Activated CD8-positive, alpha-beta T cell treated with anti-CD3 and anti-CD28 coated beads for 36 hours (primary cell): ENCODE measurements at regions not wholly inside any gene's neighbourhood (a gene's known extent, or its start where the extent isn't known, plus 50 kb on each side); places are given as distances from the start of the nearest gene placed in this dataset.

Experiments used
- ATAC-seq: fragments of 200-7000 bp; cut with Tn5 transposase; one replicate; pipeline ENCODE4 v1.10.0; 2021; ENCODE audit warnings: mild to moderate bottlenecking, moderate library complexity
- CTCF ChIA-PET: fragments of 350-600 bp; sonication (Branson Sonifier 250); formaldehyde crosslinking; loops from one replicate; lab custom pipeline; 2021; ENCODE audit warnings: antibody characterized with exemption; lab: Charles Lee
- POLR2A ChIA-PET: fragments of 350-600 bp; sonication (Branson Sonifier 250); formaldehyde crosslinking; loops from one replicate; lab custom pipeline; 2021; ENCODE audit warnings: antibody characterized with exemption; lab: Charles Lee
- DNase-seq: peaks from one replicate; pipeline ENCODE4 v3.0.0-alpha.2; 2020
- H3K27ac Mint-ChIP-seq: one replicate; pipeline ENCODE4 v1.8.0; 2021; ENCODE audit warnings: mild to moderate bottlenecking, mixed read lengths
- H3K27me3 Mint-ChIP-seq: one replicate; pipeline ENCODE4 v1.8.0; 2021; ENCODE audit warnings: mixed read lengths
- H3K36me3 Mint-ChIP-seq: one replicate; pipeline ENCODE4 v1.8.0; 2021; ENCODE audit warnings: low read depth, mixed read lengths
- H3K4me1 Mint-ChIP-seq: one replicate; pipeline ENCODE4 v1.8.0; 2021; ENCODE audit warnings: low read depth, mixed read lengths
- H3K4me3 Mint-ChIP-seq: one replicate; pipeline ENCODE4 v1.8.0; 2021; ENCODE audit warnings: mild to moderate bottlenecking, moderate library complexity, mixed read lengths
- H3K9me3 Mint-ChIP-seq: one replicate; pipeline ENCODE4 v1.8.0; 2021; ENCODE audit warnings: mixed read lengths
- CTCF ChIP-seq: fragments of 200-600 bp; IDR thresholded peaks from one replicate; pipeline ENCODE4 v1.8.0; 2022; ENCODE audit warnings: antibody characterized with exemption, mild to moderate bottlenecking
- intact Hi-C: fragments of 100-400 bp; cut with micrococcal nuclease; formaldehyde crosslinking; loops from one replicate; pipeline ENCODE4 v1.10.0; 2022

GRCh38 chr1:30404341-30404740, 319.0 kb downstream of the MATN1 start:
- H3K4me3 Mint-ChIP-seq = no peak overlapping the region
- no peak for ATAC-seq
- POLR2A ChIA-PET = no interaction called here
- H3K9me3 Mint-ChIP-seq = no peaks in the 10 kb centered on the region
- CTCF ChIA-PET = no interaction called here
- no peak overlapping the region for H3K27ac Mint-ChIP-seq
- DNase-seq = no peak
- no peaks in the 10 kb centered on the region for H3K4me1 Mint-ChIP-seq
- peaks cover 4% of the 10 kb centered on the region for H3K27me3 Mint-ChIP-seq
- no peaks in the 10 kb centered on the region for H3K36me3 Mint-ChIP-seq
- TF ChIP-seq CTCF = no peak
- intact Hi-C loops = no loop called here

- Mint-ChIP-seq H3K27ac (no peak overlapping the region), H3K4me1 (no peaks in the 10 kb centered on the region), H3K36me3 (no peaks in the 10 kb centered on the region), H3K9me3 (no peaks in the 10 kb centered on the region), H3K4me3 (no peak overlapping the region), H3K27me3 (peaks cover 4% of the 10 kb centered on the region)
- no peak for DNase-seq
- ChIA-PET CTCF (no interaction called here), POLR2A (no interaction called here)
- no peak for ATAC-seq
- intact Hi-C loops = no loop called here
- no peak for TF ChIP-seq CTCF
These were observed 319.7 kb downstream of the MATN1 start for GRCh38 chr1:30403726-30404125.

GRCh38 chr1:30403061-30403645, 320.2 kb downstream of the MATN1 start:
- Mint-ChIP-seq H3K4me3 (no peak overlapping the region), H3K27me3 (peaks cover 4% of the 10 kb centered on the region), H3K27ac (no peak overlapping the region), H3K36me3 (no peaks in the 10 kb centered on the region), H3K4me1 (no peaks in the 10 kb centered on the region), H3K9me3 (no peaks in the 10 kb centered on the region)
- ATAC-seq (no peak), DNase-seq (no peak)
- intact Hi-C loops = no loop called here
- no peak for TF ChIP-seq CTCF
- POLR2A ChIA-PET = no interaction called here
- CTCF ChIA-PET = no interaction called here

- TF ChIP-seq CTCF = no peak
These were observed 321.4 kb downstream of the MATN1 start for GRCh38 chr1:30402031-30402430.

GRCh38 chr1:30400507-30400906, 322.9 kb downstream of the MATN1 start:
- Mint-ChIP-seq H3K9me3 (no peaks in the 10 kb centered on the region), H3K27me3 (peaks cover 2% of the 10 kb centered on the region), H3K36me3 (no peaks in the 10 kb centered on the region), H3K4me3 (no peak overlapping the region), H3K4me1 (no peaks in the 10 kb centered on the region), H3K27ac (no peak overlapping the region)
- intact Hi-C loops = no loop called here
- DNase-seq = no peak
- POLR2A ChIA-PET = no interaction called here
- no peak for ATAC-seq
- no peak for TF ChIP-seq CTCF
- CTCF ChIA-PET = interaction anchor here (1.4 kb wide), 1 partner anchor 20 kb away, joined by 6 read pairs; no protein-coding TSS in a partner anchor

More at GRCh38 chr1:30402031-30402430, 321.4 kb downstream of the MATN1 start:
- no peaks in the 10 kb centered on the region for H3K36me3 Mint-ChIP-seq
- ChIA-PET POLR2A (interaction anchor here (0.7 kb wide), 1 partner anchor 342 kb away, joined by 3 read pairs; no protein-coding TSS in a partner anchor), CTCF (no interaction called here)
- no peaks in the 10 kb centered on the region for H3K4me1 Mint-ChIP-seq
- no peak for ATAC-seq
- no peaks in the 10 kb centered on the region for H3K9me3 Mint-ChIP-seq
- no peaks in the 10 kb centered on the region for H3K27me3 Mint-ChIP-seq
- intact Hi-C loops = no loop called here
- H3K4me3 Mint-ChIP-seq = no peak overlapping the region
- H3K27ac Mint-ChIP-seq = no peak overlapping the region
- no peak for DNase-seq
